ENCODE measurements at regions not wholly inside any gene's neighbourhood (a gene's known extent, or its start where the extent isn't known, plus 50 kb on each side); places are given as distances from the start of the nearest gene placed in this dataset.

DNA sequence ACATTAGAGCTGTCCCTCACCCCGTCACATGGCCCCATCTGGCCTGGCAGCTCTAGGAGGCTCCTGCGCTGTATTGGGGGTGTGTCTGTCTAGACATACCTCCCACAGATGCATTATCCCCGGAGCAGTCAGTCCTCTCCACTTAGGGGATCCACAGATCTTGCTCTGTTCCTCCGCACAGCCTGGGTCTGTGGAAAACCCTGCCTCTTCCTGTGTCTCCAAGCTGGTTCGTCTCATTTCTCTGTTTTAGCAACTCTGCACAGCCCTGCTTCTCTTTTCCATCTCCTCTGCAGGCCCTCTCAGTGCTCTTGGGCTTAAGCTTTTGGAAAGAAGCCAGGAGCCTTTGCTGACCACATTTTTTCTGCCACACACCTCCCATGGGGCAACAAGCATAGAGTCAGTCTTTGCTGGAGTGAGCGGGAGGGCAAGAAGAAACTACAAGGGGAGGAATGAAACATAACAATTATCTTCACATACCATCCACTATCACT is 241.5 kb downstream of the FOXD2 start:
- Histone ChIP-seq H3K4me1 (ENCODE audit: control insufficient read depth, insufficient read depth, low read length, poor library complexity, severe bottlenecking) (no peaks in the 10 kb centered on the region), H3K27ac (ENCODE audit: low read depth, low read length, severe bottlenecking) (no peak overlapping the region), H3K36me3 (ENCODE audit: control insufficient read depth, insufficient read depth, low read length) (no peaks in the 10 kb centered on the region), H3K4me3 (ENCODE audit: extremely low read depth, insufficient read depth, low read length, poor library complexity, severe bottlenecking) (no peak overlapping the region), H3K9me3 (ENCODE audit: control insufficient read depth, low read length) (no peaks in the 10 kb centered on the region)
- 75 to 84% methylated on average over 2 to 4 of the region's 6 CpGs for WGBS, 2 experiments (ENCODE audit: insufficient coverage in 2 of 2)

DNA sequence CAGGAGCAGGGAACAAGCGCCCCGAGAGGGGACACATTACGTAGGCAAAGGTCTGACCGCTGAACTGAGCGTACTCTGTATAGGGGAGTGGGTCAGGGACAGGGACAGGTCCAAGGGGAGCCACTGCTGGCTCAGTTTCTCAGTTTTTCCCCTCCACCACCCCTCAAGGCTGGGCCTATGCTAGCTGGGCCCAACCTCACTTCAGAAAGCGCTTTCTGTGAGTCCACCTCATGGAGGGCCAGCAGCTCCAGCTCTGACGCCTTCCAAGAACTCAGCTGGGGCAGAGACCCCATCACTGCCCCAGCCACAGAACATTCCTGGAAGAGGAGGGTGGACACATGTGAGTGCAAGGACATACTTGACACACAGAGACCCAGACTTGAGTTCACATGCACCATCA is 242.0 kb downstream of the FOXD2 start:
- Histone ChIP-seq H3K4me3 (ENCODE audit: extremely low read depth, insufficient read depth, low read length, poor library complexity, severe bottlenecking) (no peak overlapping the region), H3K9me3 (ENCODE audit: control insufficient read depth, low read length) (no peaks in the 10 kb centered on the region), H3K27ac (ENCODE audit: low read depth, low read length, severe bottlenecking) (no peak overlapping the region), H3K36me3 (ENCODE audit: control insufficient read depth, insufficient read depth, low read length) (no peaks in the 10 kb centered on the region), H3K4me1 (ENCODE audit: control insufficient read depth, insufficient read depth, low read length, poor library complexity, severe bottlenecking) (peaks cover 1% of the 10 kb centered on the region)
- WGBS, 2 experiments (ENCODE audit: insufficient coverage in 2 of 2): 80 to 92% methylated on average over 1 to 4 of the region's 7 CpGs

- Histone ChIP-seq H3K27ac (ENCODE audit: low read depth, low read length, severe bottlenecking) (no peak overlapping the region), H3K9me3 (ENCODE audit: control insufficient read depth, low read length) (no peaks in the 10 kb centered on the region), H3K4me3 (ENCODE audit: extremely low read depth, insufficient read depth, low read length, poor library complexity, severe bottlenecking) (no peak overlapping the region), H3K4me1 (ENCODE audit: control insufficient read depth, insufficient read depth, low read length, poor library complexity, severe bottlenecking) (peaks cover 12% of the 10 kb centered on the region), H3K36me3 (ENCODE audit: control insufficient read depth, insufficient read depth, low read length) (no peaks in the 10 kb centered on the region)
- 85 to 90% methylated on average over 10 of the region's 10 CpGs for WGBS, 2 experiments (ENCODE audit: insufficient coverage in 2 of 2)
These were observed 243.1 kb downstream of the FOXD2 start for GRCh38 chr1:47680815-47681475.

DNA sequence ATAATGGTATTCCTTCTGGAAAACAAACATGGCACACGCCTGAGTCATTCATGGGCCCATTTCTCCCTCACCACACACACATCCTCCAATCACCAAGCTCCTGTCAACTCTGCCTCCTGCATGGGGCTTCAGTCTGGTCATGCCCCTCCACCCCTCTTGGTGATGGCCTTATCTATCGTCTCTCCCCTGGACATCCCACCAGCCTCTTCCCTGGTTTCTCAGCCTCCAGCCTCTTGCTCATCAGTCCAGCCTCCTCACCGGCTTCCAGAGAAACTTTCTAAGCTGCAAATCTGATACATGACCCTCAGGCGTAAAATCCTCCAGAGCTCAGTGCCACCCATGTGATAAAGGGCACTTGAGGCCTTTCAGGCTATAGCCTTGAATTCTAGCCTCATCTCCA is 243.9 kb downstream of the FOXD2 start:
- H3K36me3 ChIP-seq (ENCODE audit: control insufficient read depth, insufficient read depth, low read length): no peaks in the 10 kb centered on the region
- no peak overlapping the region for H3K4me3 ChIP-seq (ENCODE audit: extremely low read depth, insufficient read depth, low read length, poor library complexity, severe bottlenecking)
- H3K4me1 ChIP-seq (ENCODE audit: control insufficient read depth, insufficient read depth, low read length, poor library complexity, severe bottlenecking): peaks cover 19% of the 10 kb centered on the region
- H3K27ac ChIP-seq (ENCODE audit: low read depth, low read length, severe bottlenecking): no peak overlapping the region
- no peaks in the 10 kb centered on the region for H3K9me3 ChIP-seq (ENCODE audit: control insufficient read depth, low read length)
- WGBS, 2 experiments (ENCODE audit: insufficient coverage in 2 of 2): 91 to 96% methylated on average over 3 to 4 of the region's 4 CpGs

- H3K4me3 ChIP-seq (ENCODE audit: extremely low read depth, insufficient read depth, low read length, poor library complexity, severe bottlenecking): no peak overlapping the region
- H3K4me1 ChIP-seq (ENCODE audit: control insufficient read depth, insufficient read depth, low read length, poor library complexity, severe bottlenecking): peaks cover 24% of the 10 kb centered on the region
- H3K9me3 ChIP-seq (ENCODE audit: control insufficient read depth, low read length): no peaks in the 10 kb centered on the region
- 81 to 91% methylated on average over 7 of the region's 7 CpGs for WGBS, 2 experiments (ENCODE audit: insufficient coverage in 2 of 2)
- no peaks in the 10 kb centered on the region for H3K36me3 ChIP-seq (ENCODE audit: control insufficient read depth, insufficient read depth, low read length)
- H3K27ac ChIP-seq (ENCODE audit: low read depth, low read length, severe bottlenecking): no peak overlapping the region
These were observed 244.4 kb downstream of the FOXD2 start for GRCh38 chr1:47682198-47682597.

DNA sequence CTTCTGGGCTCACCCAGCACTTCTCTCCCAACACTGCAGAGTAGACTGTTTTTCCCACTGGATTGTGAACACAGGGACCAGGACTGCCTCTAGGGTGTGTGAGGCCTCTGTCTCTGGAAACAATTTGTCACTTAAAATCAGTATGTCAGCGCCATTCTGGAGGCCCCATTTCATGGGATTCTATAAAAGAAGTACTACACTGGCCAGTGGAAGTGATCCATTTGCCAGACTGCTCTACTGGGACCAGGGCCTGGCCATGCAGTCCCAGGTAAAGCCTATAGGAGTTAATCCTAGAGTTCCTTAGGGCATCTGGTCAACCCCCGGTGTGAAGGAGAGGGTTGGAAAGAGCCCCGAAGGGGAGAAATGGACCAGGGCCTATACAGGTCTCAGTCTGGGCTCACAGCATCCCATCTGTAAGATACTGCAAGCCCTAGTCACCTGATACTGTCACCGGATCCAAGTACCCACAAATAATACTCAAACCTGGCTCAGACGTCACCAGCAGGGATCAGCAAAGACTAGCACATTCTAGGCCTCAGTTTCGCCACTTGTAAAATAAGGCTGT is 245.0 kb downstream of the FOXD2 start:
- Histone ChIP-seq H3K9me3 (ENCODE audit: control insufficient read depth, low read length) (no peaks in the 10 kb centered on the region), H3K27ac (ENCODE audit: low read depth, low read length, severe bottlenecking) (no peak overlapping the region), H3K36me3 (ENCODE audit: control insufficient read depth, insufficient read depth, low read length) (no peaks in the 10 kb centered on the region), H3K4me3 (ENCODE audit: extremely low read depth, insufficient read depth, low read length, poor library complexity, severe bottlenecking) (no peak overlapping the region), H3K4me1 (ENCODE audit: control insufficient read depth, insufficient read depth, low read length, poor library complexity, severe bottlenecking) (peaks cover 31% of the 10 kb centered on the region)
- WGBS, 2 experiments (ENCODE audit: insufficient coverage in 2 of 2): 90 to 98% methylated on average over 3 to 5 of the region's 6 CpGs

GRCh38 chr1:47683401-47683800 is 245.6 kb downstream of the FOXD2 start:
- 90 to 100% methylated on average over 2 of the region's 3 CpGs for WGBS, 2 experiments (ENCODE audit: insufficient coverage in 2 of 2)
- Histone ChIP-seq H3K9me3 (ENCODE audit: control insufficient read depth, low read length) (no peaks in the 10 kb centered on the region), H3K36me3 (ENCODE audit: control insufficient read depth, insufficient read depth, low read length) (no peaks in the 10 kb centered on the region), H3K4me1 (ENCODE audit: control insufficient read depth, insufficient read depth, low read length, poor library complexity, severe bottlenecking) (peaks cover 36% of the 10 kb centered on the region), H3K27ac (ENCODE audit: low read depth, low read length, severe bottlenecking) (no peak overlapping the region), H3K4me3 (ENCODE audit: extremely low read depth, insufficient read depth, low read length, poor library complexity, severe bottlenecking) (no peak overlapping the region)

DNA sequence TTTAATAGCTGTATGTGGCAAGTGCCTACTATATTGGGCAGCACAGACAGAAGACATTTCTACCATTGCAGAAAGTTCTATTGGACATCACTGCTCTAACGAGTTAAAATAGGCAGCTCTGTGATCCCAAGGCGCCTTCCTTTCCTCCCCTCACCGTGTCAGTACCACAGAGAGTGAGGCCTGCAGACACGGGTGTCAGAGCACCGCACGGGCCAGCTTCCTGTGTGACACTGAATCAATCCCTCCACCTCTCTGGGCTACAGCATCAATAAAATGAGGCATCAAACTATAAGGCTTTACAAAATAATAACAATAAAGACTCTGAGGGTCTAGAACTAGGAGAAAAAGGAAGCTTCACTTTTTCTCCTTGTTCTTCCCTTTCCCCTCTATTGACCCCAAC is 246.7 kb downstream of the FOXD2 start:
- Histone ChIP-seq H3K36me3 (ENCODE audit: control insufficient read depth, insufficient read depth, low read length) (no peaks in the 10 kb centered on the region), H3K4me3 (ENCODE audit: extremely low read depth, insufficient read depth, low read length, poor library complexity, severe bottlenecking) (no peak overlapping the region), H3K27ac (ENCODE audit: low read depth, low read length, severe bottlenecking) (no peak overlapping the region), H3K4me1 (ENCODE audit: control insufficient read depth, insufficient read depth, low read length, poor library complexity, severe bottlenecking) (peaks cover 38% of the 10 kb centered on the region), H3K9me3 (ENCODE audit: control insufficient read depth, low read length) (no peaks in the 10 kb centered on the region)
- 82 to 93% methylated on average over 3 of the region's 6 CpGs for WGBS, 2 experiments (ENCODE audit: insufficient coverage in 2 of 2)

- no peaks in the 10 kb centered on the region for H3K9me3 ChIP-seq (ENCODE audit: control insufficient read depth, low read length)
- no peak overlapping the region for H3K27ac ChIP-seq (ENCODE audit: low read depth, low read length, severe bottlenecking)
- peaks cover 38% of the 10 kb centered on the region for H3K4me1 ChIP-seq (ENCODE audit: control insufficient read depth, insufficient read depth, low read length, poor library complexity, severe bottlenecking)
- no peak overlapping the region for H3K4me3 ChIP-seq (ENCODE audit: extremely low read depth, insufficient read depth, low read length, poor library complexity, severe bottlenecking)
- no peaks in the 10 kb centered on the region for H3K36me3 ChIP-seq (ENCODE audit: control insufficient read depth, insufficient read depth, low read length)
- WGBS, 2 experiments (ENCODE audit: insufficient coverage in 2 of 2): 64 to 71% methylated on average over 5 of the region's 11 CpGs
These were observed 247.3 kb downstream of the FOXD2 start for GRCh38 chr1:47684964-47685762.

DNA sequence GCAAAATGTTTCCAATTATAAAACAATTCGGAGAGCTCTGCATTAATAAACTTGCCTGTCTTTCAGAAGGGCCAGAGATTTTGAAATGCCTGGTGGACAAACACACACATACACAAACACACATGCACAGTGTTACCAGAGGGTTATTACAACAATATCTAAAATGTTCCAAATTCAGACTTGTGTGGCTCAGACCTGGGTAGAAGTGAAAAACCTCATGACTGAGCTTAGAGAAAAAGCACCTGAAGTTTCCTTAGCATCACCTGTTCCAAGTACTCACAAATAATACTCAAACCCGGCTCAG is 247.9 kb downstream of the FOXD2 start:
- no peak overlapping the region for H3K4me3 ChIP-seq (ENCODE audit: extremely low read depth, insufficient read depth, low read length, poor library complexity, severe bottlenecking)
- no CpG with 5 or more reads among the region's 2 CpGs for WGBS, 2 experiments (ENCODE audit: insufficient coverage in 2 of 2)
- H3K36me3 ChIP-seq (ENCODE audit: control insufficient read depth, insufficient read depth, low read length): no peaks in the 10 kb centered on the region

More for the DNA sequence above, 247.9 kb downstream of the FOXD2 start:
- H3K27ac ChIP-seq (ENCODE audit: low read depth, low read length, severe bottlenecking): no peak overlapping the region
- H3K9me3 ChIP-seq (ENCODE audit: control insufficient read depth, low read length): no peaks in the 10 kb centered on the region
- H3K4me1 ChIP-seq (ENCODE audit: control insufficient read depth, insufficient read depth, low read length, poor library complexity, severe bottlenecking): peaks cover 38% of the 10 kb centered on the region

Data from mesodermal cell (in vitro differentiated cells).